ENCODE measurements at regions not wholly inside any gene's neighbourhood (a gene's known extent, or its start where the extent isn't known, plus 50 kb on each side); places are given as distances from the start of the nearest gene placed in this dataset.

DNA sequence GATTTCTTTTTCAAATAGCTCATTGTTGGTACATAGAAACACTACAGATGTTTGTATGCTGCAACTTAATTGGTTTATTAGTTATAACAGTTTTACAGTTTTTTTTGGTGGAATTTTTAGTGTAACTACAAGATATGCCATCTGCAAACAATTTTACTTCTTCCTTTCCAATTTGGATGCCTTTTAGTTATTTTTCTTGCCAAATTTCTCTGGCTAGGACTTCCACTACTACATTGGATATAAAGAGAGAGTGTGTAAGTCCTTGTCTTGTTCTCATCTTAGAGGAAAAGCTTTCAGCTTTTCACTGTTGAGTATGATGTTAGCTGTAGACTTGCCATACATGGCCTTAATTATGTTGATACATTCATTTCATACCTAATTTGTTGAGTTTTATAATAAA, 143.6 kb upstream of the EOMES start:
- no peak for DNase-seq

DNA sequence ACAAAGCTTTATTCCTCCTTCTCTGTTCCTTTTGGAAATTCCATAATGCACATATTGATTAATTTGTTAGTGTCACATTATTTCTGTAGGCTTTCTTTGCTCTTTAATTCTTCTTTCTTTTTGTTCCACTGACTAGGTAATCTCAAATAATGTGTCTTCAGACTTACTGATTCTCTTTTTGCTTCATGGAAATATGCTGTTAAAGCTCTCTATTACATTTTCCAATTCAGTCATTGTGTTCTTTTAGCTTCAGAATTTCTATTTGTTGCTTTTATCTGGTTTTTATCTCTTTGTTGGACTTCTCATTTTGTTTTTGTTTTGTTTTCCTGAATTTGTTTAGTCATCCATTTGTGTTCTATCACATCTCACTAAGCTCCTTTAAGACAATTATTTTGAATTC, 147.0 kb upstream of the EOMES start:
- Histone ChIP-seq H3K36me3 (ENCODE audit: control insufficient read depth in 4 of 4, insufficient read depth in 4 of 4, low read length in 4 of 4) (no peaks in the 10 kb centered on the region), H3K27me3 (ENCODE audit: control insufficient read depth in 3 of 3, insufficient read depth in 3 of 3, low read length in 2 of 3) (no peaks in the 10 kb centered on the region), H3K9me3 (ENCODE audit: control insufficient read depth in 4 of 4, insufficient read depth in 3 of 4, low read length in 3 of 4) (peaks cover 0 to 10% (median 1%) of the 10 kb centered on the region in 4 donors), H3K27ac (ENCODE audit: low read depth in 1 of 2, low read length in 1 of 2) (no peak overlapping the region), H3K4me1 (ENCODE audit: control insufficient read depth in 5 of 5, insufficient read depth in 5 of 5, low read length in 5 of 5) (no peaks in the 10 kb centered on the region), H3K4me3 (no peak overlapping the region), H3K9ac (ENCODE audit: insufficient read depth in 1 of 2, low read length in 2 of 2) (no peak overlapping the region)
- no peak for DNase-seq
- no peak for ATAC-seq (ENCODE audit: insufficient read depth, low FRiP score)
- TF ChIP-seq, protein P1, sequence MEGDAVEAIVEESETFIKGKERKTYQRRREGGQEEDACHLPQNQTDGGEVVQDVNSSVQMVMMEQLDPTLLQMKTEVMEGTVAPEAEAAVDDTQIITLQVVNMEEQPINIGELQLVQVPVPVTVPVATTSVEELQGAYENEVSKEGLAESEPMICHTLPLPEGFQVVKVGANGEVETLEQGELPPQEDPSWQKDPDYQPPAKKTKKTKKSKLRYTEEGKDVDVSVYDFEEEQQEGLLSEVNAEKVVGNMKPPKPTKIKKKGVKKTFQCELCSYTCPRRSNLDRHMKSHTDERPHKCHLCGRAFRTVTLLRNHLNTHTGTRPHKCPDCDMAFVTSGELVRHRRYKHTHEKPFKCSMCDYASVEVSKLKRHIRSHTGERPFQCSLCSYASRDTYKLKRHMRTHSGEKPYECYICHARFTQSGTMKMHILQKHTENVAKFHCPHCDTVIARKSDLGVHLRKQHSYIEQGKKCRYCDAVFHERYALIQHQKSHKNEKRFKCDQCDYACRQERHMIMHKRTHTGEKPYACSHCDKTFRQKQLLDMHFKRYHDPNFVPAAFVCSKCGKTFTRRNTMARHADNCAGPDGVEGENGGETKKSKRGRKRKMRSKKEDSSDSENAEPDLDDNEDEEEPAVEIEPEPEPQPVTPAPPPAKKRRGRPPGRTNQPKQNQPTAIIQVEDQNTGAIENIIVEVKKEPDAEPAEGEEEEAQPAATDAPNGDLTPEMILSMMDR (IDR thresholded peaks at IDR 0.05; ENCODE audit: control extremely low read depth, extremely low read depth) = no peak

More for the DNA sequence above, 143.6 kb upstream of the EOMES start:
- Histone ChIP-seq H3K9me3 (ENCODE audit: control insufficient read depth in 4 of 4, insufficient read depth in 3 of 4, low read length in 3 of 4) (peaks cover 0 to 9% (median 1%) of the 10 kb centered on the region in 4 donors), H3K4me3 (no peak overlapping the region), H3K36me3 (ENCODE audit: control insufficient read depth in 4 of 4, insufficient read depth in 4 of 4, low read length in 4 of 4) (no peaks in the 10 kb centered on the region), H3K27me3 (ENCODE audit: control insufficient read depth in 3 of 3, insufficient read depth in 3 of 3, low read length in 2 of 3) (no peaks in the 10 kb centered on the region), H3K9ac (ENCODE audit: insufficient read depth in 1 of 2, low read length in 2 of 2) (no peak overlapping the region), H3K4me1 (ENCODE audit: control insufficient read depth in 5 of 5, insufficient read depth in 5 of 5, low read length in 5 of 5) (no peaks in the 10 kb centered on the region), H3K27ac (ENCODE audit: low read depth in 1 of 2, low read length in 1 of 2) (no peak overlapping the region)
- TF ChIP-seq, protein P1 (IDR thresholded peaks at IDR 0.05; ENCODE audit: control extremely low read depth, extremely low read depth) = no peak
- ATAC-seq (ENCODE audit: insufficient read depth, low FRiP score) = no peak

DNA sequence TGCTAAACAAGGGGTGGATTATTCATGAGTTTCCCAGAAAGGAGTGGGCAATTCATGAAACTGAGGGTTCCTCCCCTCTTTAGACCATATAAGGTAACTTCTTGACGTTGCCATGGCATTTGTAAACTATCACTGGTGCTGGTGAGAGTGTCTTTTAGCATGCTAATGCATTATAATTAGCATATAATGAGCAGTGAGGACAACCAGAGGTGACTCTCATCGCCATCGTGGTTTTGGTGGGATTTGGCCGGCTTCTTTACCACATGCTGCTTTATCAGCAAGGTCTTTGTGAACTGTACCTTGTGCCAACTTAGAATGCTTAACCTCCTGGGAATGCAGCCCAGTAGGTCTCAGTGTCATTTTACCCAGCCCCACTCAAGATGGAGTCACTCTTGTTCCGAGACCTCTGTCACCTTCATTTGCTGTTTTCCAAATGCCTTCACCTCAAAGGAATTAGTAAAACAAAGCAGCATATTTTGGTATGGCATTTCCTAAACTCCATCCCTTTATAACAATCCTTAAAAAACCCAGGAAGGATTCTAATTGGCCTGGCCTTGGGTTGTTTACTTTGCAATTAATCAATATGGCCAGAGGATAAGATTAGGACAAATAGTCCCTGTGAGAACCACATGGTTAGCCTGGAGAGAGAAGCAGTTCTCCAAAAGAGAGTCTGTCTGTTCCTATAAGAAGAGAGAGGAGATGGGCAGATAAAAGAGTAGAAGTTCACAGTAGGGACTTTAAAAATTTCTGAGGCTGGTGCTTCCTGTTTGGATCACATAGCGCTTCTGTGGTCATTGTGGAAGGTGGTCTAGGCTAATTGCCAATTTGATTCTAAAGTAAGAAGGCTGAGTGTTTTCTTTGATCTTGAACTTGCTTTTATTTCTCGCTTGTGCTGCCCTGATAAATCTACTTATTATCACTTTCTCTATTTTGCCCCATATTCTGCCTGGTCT, 155.2 kb upstream of the EOMES start:
- Histone ChIP-seq H3K4me1 (ENCODE audit: control insufficient read depth in 5 of 5, insufficient read depth in 5 of 5, low read length in 5 of 5) (no peaks in the 10 kb centered on the region), H3K4me3 (no peak overlapping the region), H3K27ac (ENCODE audit: low read depth in 1 of 2, low read length in 1 of 2) (no peak overlapping the region), H3K9me3 (ENCODE audit: control insufficient read depth in 4 of 4, insufficient read depth in 3 of 4, low read length in 3 of 4) (no peaks in the 10 kb centered on the region), H3K9ac (ENCODE audit: insufficient read depth in 1 of 2, low read length in 2 of 2) (no peak overlapping the region), H3K27me3 (ENCODE audit: control insufficient read depth in 3 of 3, insufficient read depth in 3 of 3, low read length in 2 of 3) (peaks cover 0 to 2% (median 0%) of the 10 kb centered on the region in 3 donors), H3K36me3 (ENCODE audit: control insufficient read depth in 4 of 4, insufficient read depth in 4 of 4, low read length in 4 of 4) (no peaks in the 10 kb centered on the region)
- TF ChIP-seq, protein P1 (IDR thresholded peaks at IDR 0.05; ENCODE audit: control extremely low read depth, extremely low read depth) = no peak
- ATAC-seq (ENCODE audit: insufficient read depth, low FRiP score) (no peak), DNase-seq (peak in 1 of 3 donors; percentile 3)
- whole genome bisulfite sequencing, 2 donors = 51 to 62% methylated on average over 7 of the region's 7 CpGs

Measured in lung (tissue), 11 donors.